Liver (tissue), 6 donors: ENCODE measurements at regions not wholly inside any gene's neighbourhood (a gene's known extent, or its start where the extent isn't known, plus 50 kb on each side); places are given as distances from the start of the nearest gene placed in this dataset.
"Not testable (repeated sequence)": the region's sequence is repeated elsewhere in the genome, so short reads cannot be mapped to it uniquely, and the experiment has no call there.

Experiments
- DNase-seq: peaks from one replicate; pipeline ENCODE4 v3.0.0-alpha.2; 2017; ENCODE audit warnings: low spot score
- H3K27ac ChIP-seq, 2 donors: one replicate each; pipeline ENCODE4 v1.7.0; 2013; ENCODE audit warnings: inconsistent platforms in 2 of 2, low read length in 2 of 2, control low read depth in 1 of 2, low read depth in 1 of 2, mild to moderate bottlenecking in 1 of 2
- H3K27me3 ChIP-seq, 4 donors: one replicate each; pipeline versions ENCODE4 v1.6.1 to v1.7.0; 2013; ENCODE audit warnings: low read length in 3 of 4, inconsistent platforms in 1 of 4, mild to moderate bottlenecking in 1 of 4, moderate library complexity in 1 of 4; ENCODE audit not compliant: control insufficient read depth in 4 of 4, insufficient read depth in 4 of 4
- H3K36me3 ChIP-seq, 4 donors: one replicate each; pipeline versions ENCODE4 v1.6.1 to v1.7.0; 2013; ENCODE audit warnings: low read length in 3 of 4, mild to moderate bottlenecking in 3 of 4, low read depth in 1 of 4, moderate library complexity in 1 of 4; ENCODE audit not compliant: control insufficient read depth in 4 of 4, insufficient read depth in 3 of 4
- H3K4me1 ChIP-seq, 4 donors: one replicate each; pipeline versions ENCODE4 v1.6.1 to v1.7.0; 2013; ENCODE audit warnings: low read length in 3 of 4, mild to moderate bottlenecking in 3 of 4, moderate library complexity in 1 of 4; ENCODE audit not compliant: control insufficient read depth in 4 of 4, insufficient read depth in 4 of 4
- H3K4me3 ChIP-seq, 3 donors: one replicate each; pipeline versions ENCODE4 v1.6.1 to v1.7.0; 2013; ENCODE audit warnings: low read length in 3 of 3, control low read depth in 1 of 3, low read depth in 1 of 3, mild to moderate bottlenecking in 1 of 3
- H3K9ac ChIP-seq, 2 donors: one replicate each; pipeline ENCODE4 v1.7.0; 2013; ENCODE audit warnings: low read length in 2 of 2, mild to moderate bottlenecking in 2 of 2, moderate library complexity in 2 of 2, control low read depth in 1 of 2, low read depth in 1 of 2
- H3K9me3 ChIP-seq, 4 donors: one replicate each; pipeline versions ENCODE4 v1.6.1 to v1.7.0; 2013; ENCODE audit warnings: low read length in 3 of 4; ENCODE audit not compliant: control insufficient read depth in 4 of 4
- WGBS: extraction: QIAGEN DNeasy Blood & Tissue Kit; methylation state at CpG from one replicate; pipeline ENCODE4 v1.1.7; 2013; 5-methylcytosine and 5-hydroxymethylcytosine counted together
- TF ChIP-seq, protein P1 (sequence below): IDR thresholded peaks from 2 replicates; pipeline ENCODE4 v1.6.1; 2016; ENCODE audit warnings: antibody characterized with exemption, mild to moderate bottlenecking
- donor health status: healthy.
- donor health status: healthy.
- donor health status: healthy.

DNA sequence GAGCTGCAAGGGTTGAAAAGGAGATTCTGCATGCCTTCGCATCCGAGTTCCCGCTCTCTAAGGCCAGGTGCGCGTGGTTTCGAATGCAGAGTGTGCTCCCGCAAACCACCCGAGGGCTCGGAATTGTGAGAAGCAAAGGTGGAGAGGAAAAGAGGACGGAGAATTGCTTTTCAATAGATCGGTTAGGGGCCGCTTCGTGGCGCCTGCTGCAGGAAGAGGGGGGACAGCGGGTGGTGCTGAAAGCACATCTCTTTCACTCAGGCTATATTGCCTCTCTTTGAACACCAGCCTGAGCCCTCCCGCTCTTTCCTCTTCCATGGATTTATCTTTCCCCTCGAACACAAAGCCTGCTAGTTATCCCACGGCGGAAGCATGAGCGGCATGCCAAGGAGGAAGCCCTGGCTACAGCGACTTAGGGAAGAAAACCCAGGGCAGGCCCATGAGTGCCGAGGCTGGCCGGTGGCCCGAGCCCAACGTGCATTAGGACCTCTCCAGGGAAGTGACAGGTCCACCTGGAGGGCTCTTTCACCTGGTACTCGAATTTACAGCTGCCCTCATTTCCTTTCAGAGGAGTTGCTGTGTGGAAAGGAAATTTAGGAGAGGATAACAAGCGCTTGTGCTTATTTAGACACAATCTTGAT is 353.0 kb upstream of the FOLH1 start:
- H3K4me3 ChIP-seq, H3K9me3 ChIP-seq, H3K9ac ChIP-seq, H3K4me1 ChIP-seq, H3K27ac ChIP-seq, H3K36me3 ChIP-seq, H3K27me3 ChIP-seq, DNase-seq: not testable (repeated sequence)
- TF ChIP-seq, protein P1, sequence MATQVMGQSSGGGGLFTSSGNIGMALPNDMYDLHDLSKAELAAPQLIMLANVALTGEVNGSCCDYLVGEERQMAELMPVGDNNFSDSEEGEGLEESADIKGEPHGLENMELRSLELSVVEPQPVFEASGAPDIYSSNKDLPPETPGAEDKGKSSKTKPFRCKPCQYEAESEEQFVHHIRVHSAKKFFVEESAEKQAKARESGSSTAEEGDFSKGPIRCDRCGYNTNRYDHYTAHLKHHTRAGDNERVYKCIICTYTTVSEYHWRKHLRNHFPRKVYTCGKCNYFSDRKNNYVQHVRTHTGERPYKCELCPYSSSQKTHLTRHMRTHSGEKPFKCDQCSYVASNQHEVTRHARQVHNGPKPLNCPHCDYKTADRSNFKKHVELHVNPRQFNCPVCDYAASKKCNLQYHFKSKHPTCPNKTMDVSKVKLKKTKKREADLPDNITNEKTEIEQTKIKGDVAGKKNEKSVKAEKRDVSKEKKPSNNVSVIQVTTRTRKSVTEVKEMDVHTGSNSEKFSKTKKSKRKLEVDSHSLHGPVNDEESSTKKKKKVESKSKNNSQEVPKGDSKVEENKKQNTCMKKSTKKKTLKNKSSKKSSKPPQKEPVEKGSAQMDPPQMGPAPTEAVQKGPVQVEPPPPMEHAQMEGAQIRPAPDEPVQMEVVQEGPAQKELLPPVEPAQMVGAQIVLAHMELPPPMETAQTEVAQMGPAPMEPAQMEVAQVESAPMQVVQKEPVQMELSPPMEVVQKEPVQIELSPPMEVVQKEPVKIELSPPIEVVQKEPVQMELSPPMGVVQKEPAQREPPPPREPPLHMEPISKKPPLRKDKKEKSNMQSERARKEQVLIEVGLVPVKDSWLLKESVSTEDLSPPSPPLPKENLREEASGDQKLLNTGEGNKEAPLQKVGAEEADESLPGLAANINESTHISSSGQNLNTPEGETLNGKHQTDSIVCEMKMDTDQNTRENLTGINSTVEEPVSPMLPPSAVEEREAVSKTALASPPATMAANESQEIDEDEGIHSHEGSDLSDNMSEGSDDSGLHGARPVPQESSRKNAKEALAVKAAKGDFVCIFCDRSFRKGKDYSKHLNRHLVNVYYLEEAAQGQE, result peak; percentile 61
- 10% methylated on average over 26 of the region's 27 CpGs for WGBS

DNA sequence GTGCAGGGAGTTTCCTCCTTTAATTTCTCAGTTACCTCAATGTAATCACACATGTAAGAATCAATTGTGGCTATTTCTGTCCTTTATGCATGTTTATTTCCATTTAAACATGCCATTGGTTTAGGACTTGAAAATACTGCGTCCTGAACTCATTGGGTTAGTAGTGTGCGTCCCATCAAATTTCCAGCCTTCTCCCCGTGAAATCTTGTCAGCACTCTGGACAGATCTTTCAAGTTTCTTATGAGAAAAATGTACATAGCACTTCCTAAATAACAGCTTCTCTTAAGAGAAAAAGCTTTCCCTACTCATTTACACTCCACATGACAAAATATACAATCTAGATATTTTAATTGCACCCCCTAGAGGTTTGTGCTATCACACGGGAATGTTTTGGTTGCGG is 353.9 kb upstream of the FOLH1 start:
- not testable (repeated sequence) for H3K27ac ChIP-seq, DNase-seq, H3K9me3 ChIP-seq, H3K4me3 ChIP-seq, H3K4me1 ChIP-seq, H3K27me3 ChIP-seq, H3K9ac ChIP-seq, H3K36me3 ChIP-seq
- WGBS, result 45% methylated on average over 5 of the region's 5 CpGs
- TF ChIP-seq, protein P1, result peak; percentile 23

DNA sequence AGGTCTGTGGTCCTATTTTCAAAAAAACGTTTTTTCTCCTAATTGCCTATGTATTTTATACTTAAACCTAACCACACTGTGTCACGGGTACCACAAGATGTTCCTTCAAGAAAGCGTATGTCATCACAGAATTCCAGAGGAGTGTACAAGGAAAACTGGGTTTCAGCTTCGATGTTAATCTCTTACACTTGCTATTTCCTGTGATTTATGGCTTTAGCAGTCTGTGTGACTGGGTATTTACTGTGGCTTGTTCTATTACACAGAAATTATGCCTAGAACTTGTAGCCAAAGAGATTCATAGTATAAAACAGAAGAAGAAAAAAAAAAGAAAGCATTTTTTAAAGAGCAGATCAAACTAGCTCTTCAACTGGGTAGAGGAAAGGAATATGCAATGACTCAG is 371.1 kb upstream of the FOLH1 start:
- WGBS, result 47% methylated on average over 4 of the region's 4 CpGs

DNA sequence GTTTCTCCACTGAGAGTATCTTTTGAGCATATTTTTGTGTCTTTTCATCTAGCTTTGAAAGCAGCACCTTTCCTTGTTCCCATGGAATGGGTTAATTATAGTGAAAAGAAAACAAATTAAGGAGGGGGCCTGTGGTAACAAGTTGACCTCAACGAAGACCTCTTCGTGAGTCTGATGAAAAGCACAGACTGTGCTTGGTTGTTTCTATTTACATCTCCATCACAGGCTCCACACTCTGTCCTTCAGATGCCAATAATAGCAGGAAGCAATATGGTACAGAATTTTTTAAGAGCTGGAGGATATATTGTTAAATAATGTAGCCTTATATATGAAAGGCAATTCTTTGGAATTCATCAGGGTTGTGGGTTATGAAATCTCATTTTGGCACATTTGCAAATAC is 366.7 kb upstream of the OR4C13 start:
- H3K36me3 ChIP-seq, H3K4me3 ChIP-seq, H3K27ac ChIP-seq, H3K27me3 ChIP-seq, H3K9ac ChIP-seq, H3K9me3 ChIP-seq, H3K4me1 ChIP-seq, DNase-seq: not testable (repeated sequence)
- 68% methylated on average over 2 of the region's 2 CpGs for WGBS

More for the DNA sequence above, 371.1 kb upstream of the FOLH1 start:
- H3K9me3 ChIP-seq, H3K4me1 ChIP-seq, H3K4me3 ChIP-seq, H3K27ac ChIP-seq, H3K27me3 ChIP-seq, H3K9ac ChIP-seq, DNase-seq, H3K36me3 ChIP-seq: not testable (repeated sequence)

DNA sequence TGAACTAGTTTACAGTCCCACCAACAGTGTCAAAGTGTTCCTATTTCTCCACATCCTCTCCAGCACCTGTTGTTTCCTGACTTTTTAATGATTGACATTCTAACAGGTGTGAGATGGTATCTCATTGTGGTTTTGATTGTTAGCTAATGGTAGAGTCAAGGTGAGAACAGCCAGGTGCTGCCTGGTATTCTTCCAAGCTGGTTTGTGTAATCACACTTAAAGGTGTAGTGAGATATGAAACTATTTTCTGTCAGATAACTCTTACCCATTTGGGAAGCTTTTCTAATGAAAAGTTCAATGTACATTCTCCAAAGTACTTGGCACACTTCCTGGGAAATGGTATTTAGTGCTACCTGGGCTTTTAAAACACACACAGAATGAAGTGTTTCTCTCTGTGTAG is 343.3 kb upstream of the OR4C13 start:
- not testable (repeated sequence) for H3K36me3 ChIP-seq, H3K9ac ChIP-seq, H3K27ac ChIP-seq, H3K4me1 ChIP-seq, H3K9me3 ChIP-seq, H3K27me3 ChIP-seq, H3K4me3 ChIP-seq, DNase-seq

DNA sequence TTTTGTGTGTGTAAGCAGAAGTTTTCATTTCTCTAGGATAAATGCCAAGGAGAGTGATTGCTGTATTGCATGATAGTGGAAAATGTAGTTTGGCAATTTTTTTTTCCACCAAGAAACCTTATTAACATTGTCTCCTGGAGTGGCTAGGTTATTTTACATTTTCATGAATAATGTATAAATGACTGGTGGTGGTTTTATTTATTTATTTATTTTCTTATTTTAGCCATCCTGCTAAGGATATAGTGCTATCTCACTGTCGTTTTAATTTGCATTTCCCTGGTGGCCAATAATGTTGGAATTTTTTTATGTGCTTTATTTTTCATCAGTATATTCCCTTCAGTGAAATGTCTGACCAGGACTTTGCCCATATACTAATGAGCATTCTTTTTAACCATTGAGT is 328.3 kb upstream of the OR4C13 start:
- 19% methylated on average over 1 of the region's 1 CpG for WGBS
- H3K9me3 ChIP-seq, H3K36me3 ChIP-seq, H3K4me1 ChIP-seq, H3K27me3 ChIP-seq, H3K9ac ChIP-seq, H3K4me3 ChIP-seq, DNase-seq, H3K27ac ChIP-seq: not testable (repeated sequence)

DNA sequence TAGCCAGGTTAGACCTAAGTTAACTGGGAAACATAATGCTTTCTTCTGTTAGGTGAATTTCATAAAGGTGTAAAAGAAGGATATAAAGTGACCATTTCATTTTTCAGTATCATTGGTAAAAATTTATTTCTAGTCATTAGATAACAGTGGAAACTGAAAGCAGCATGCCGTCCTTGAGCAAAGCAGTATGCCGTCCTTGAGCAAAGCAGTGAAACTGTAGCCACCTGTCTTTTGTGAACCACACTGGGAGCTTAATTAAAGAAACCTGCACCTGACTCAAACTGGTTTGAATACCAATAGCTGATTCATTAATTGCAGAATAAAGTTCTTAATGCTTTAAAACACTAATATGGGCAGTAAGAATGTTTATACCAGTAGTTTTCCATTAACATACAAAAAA is 281.5 kb upstream of the OR4C13 start:
- H3K27ac ChIP-seq, H3K9me3 ChIP-seq, H3K27me3 ChIP-seq, DNase-seq, H3K4me3 ChIP-seq, H3K36me3 ChIP-seq, H3K9ac ChIP-seq, H3K4me1 ChIP-seq: not testable (repeated sequence)
- WGBS, result 61% methylated on average over 2 of the region's 2 CpGs
